HCT116 (cell line): ENCODE measurements at regions not wholly inside any gene's neighbourhood (a gene's known extent, or its start where the extent isn't known, plus 50 kb on each side); places are given as distances from the start of the nearest gene placed in this dataset.

Experiments used
- CTCF ChIP-seq, 3 experiments: fragments of 200-600 bp in 1 of 3; sonication (generic) in 1 of 3; IDR thresholded peaks in 2 of 3; conservative IDR thresholded peaks in 1 of 3; 2 replicates each; pipeline ENCODE4 v1.5.1; 2012 to 2017; ENCODE audit warnings: low read depth in 2 of 3, low read length in 2 of 3, antibody characterized with exemption in 1 of 3, borderline replicate concordance in 1 of 3, control low read depth in 1 of 3, mild to moderate bottlenecking in 1 of 3, mixed read lengths in 1 of 3, mixed run types in 1 of 3, moderate library complexity in 1 of 3; ENCODE audit not compliant: insufficient read depth in 1 of 3
- EZH2 ChIP-seq: fragments of 200-600 bp; sonication (generic); IDR thresholded peaks from 2 replicates; pipeline ENCODE4 v1.6.1; 2017; ENCODE audit warnings: antibody characterized with exemption, mixed run types
- EZH2phosphoT487 ChIP-seq: fragments of 200-600 bp; IDR thresholded peaks from 2 replicates; pipeline ENCODE4 v1.6.1; 2018; ENCODE audit warnings: antibody characterized with exemption, borderline replicate concordance
- JUND ChIP-seq: IDR thresholded peaks from 2 replicates; pipeline ENCODE4 v1.6.1; 2012
- MAX ChIP-seq: IDR thresholded peaks from 2 replicates; pipeline ENCODE4 v1.6.1; 2012
- POLR2A ChIP-seq: IDR thresholded peaks from 2 replicates; pipeline ENCODE4 v1.7.0; 2011; ENCODE audit warnings: borderline replicate concordance; ENCODE audit not compliant: insufficient read depth, insufficient read length; ENCODE audit errors: extremely low read depth
- RAD21 ChIP-seq: IDR thresholded peaks from 2 replicates; pipeline ENCODE4 v1.6.1; 2012; ENCODE audit warnings: low read depth, mild to moderate bottlenecking
- REST ChIP-seq: IDR thresholded peaks from 2 replicates; pipeline ENCODE4 v1.6.1; 2012; ENCODE audit warnings: low read depth
- SP1 ChIP-seq: IDR thresholded peaks from 2 replicates; pipeline ENCODE4 v1.6.1; 2012; ENCODE audit warnings: low read depth
- SRF ChIP-seq: IDR thresholded peaks from 2 replicates; pipeline ENCODE4 v1.6.1; 2012; ENCODE audit warnings: low read depth
- TF ChIP-seq, protein P1 (sequence below): IDR thresholded peaks from 2 replicates; pipeline ENCODE4 v1.6.1; 2011; ENCODE audit warnings: mild to moderate bottlenecking, low read length, moderate library complexity; ENCODE audit not compliant: insufficient replicate concordance; ENCODE audit errors: extremely low read depth

- no peak for TF ChIP-seq MAX
- no peak for TF ChIP-seq JUND
- no peak for TF ChIP-seq EZH2phosphoT487
- TF ChIP-seq, protein P1, sequence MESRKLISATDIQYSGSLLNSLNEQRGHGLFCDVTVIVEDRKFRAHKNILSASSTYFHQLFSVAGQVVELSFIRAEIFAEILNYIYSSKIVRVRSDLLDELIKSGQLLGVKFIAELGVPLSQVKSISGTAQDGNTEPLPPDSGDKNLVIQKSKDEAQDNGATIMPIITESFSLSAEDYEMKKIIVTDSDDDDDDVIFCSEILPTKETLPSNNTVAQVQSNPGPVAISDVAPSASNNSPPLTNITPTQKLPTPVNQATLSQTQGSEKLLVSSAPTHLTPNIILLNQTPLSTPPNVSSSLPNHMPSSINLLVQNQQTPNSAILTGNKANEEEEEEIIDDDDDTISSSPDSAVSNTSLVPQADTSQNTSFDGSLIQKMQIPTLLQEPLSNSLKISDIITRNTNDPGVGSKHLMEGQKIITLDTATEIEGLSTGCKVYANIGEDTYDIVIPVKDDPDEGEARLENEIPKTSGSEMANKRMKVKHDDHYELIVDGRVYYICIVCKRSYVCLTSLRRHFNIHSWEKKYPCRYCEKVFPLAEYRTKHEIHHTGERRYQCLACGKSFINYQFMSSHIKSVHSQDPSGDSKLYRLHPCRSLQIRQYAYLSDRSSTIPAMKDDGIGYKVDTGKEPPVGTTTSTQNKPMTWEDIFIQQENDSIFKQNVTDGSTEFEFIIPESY: no peak
- no peak for TF ChIP-seq EZH2
- no peak for TF ChIP-seq SRF
- TF ChIP-seq CTCF (IDR thresholded peaks at IDR 0.05 in 2 of 3, conservative IDR thresholded peaks at IDR 0.05 in 1 of 3; ENCODE audit: borderline replicate concordance in 1 of 3, insufficient read depth in 1 of 3, low read depth in 2 of 3, low read length in 2 of 3): no peak
- TF ChIP-seq POLR2A: no peak
- TF ChIP-seq RAD21: no peak
- no peak for TF ChIP-seq SP1
- no peak for TF ChIP-seq REST
Observed at GRCh38 chrX:4936315-4936714, 1222.9 kb upstream of the PRKX start.
